GM12878 (cell line): ENCODE measurements at regions not wholly inside any gene's neighbourhood (a gene's known extent, or its start where the extent isn't known, plus 50 kb on each side); places are given as distances from the start of the nearest gene placed in this dataset.
A peak's percentile ranks its signal among the peaks of the same experiment; 100 is the strongest.

Source experiments
- ATAC-seq: fragments of 200-7000 bp; cut with Tn5 transposase; 3 replicates; pipeline ENCODE4 v1.9.1; 2020; ENCODE audit warnings: mild to moderate bottlenecking, moderate library complexity
- BruUV-seq: library from RNA; stranded (reverse); fragments of 400-500 nt; replicated peaks from 2 replicates; lab custom pipeline; 2021; lab: Mats Ljungman, UMichigan
- CTCF ChIA-PET: fragments of 300-600 bp; sonication (Branson Sonifier 250); formaldehyde crosslinking; extraction: SDS; loops from one replicate; lab custom pipeline; 2021; ENCODE audit warnings: inconsistent platforms; lab: Yijun Ruan, JAX
- POLR2A ChIA-PET: fragments of 350-600 bp; formaldehyde crosslinking; extraction: SDS; loops from one replicate; lab custom pipeline; 2021; ENCODE audit warnings: inconsistent platforms; lab: Charles Lee
- RAD21 ChIA-PET: fragments of 300-600 bp; sonication (Branson Sonifier 250); formaldehyde crosslinking; loops from one replicate; lab custom pipeline; 2023; ENCODE audit warnings: antibody characterized with exemption; ENCODE audit not compliant: unreplicated experiment; lab: Charles Lee
- SMC1A ChIA-PET: fragments of 300-600 bp; sonication (Branson Sonifier 250); formaldehyde crosslinking; loops from one replicate; lab custom pipeline; 2023; ENCODE audit not compliant: unreplicated experiment, uncharacterized antibody; lab: Charles Lee
- DNase-seq: peaks from one replicate; pipeline ENCODE4 v3.0.0-alpha.2; 2011; ENCODE audit warnings: low read depth, low spot score
- FAIRE-seq: peaks from 3 replicates; lab custom pipeline; 2011; peaks lifted over from hg19 to GRCh38; lab: Jason Lieb, UNC
- H2AFZ ChIP-seq: 2 replicates; pipeline ENCODE4 v1.6.0; 2011; ENCODE audit warnings: low read depth, low read length, control low read depth; ENCODE audit not compliant: control insufficient read depth
- H3K27ac ChIP-seq: 2 replicates; pipeline ENCODE4 v1.5.1; 2011; ENCODE audit warnings: control low read depth; ENCODE audit not compliant: control insufficient read depth, insufficient read depth
- H3K27me3 ChIP-seq, 2 experiments: replicated peaks in 1 of 2; 2 replicates each; pipeline versions ENCODE4 v1.6.0 to v1.6.1; 2011; ENCODE audit warnings: low read length in 1 of 2; ENCODE audit not compliant: control insufficient read depth in 2 of 2, insufficient read depth in 2 of 2
- H3K36me3 ChIP-seq, 2 experiments: 2 replicates each; pipeline ENCODE4 v1.5.1; 2011; ENCODE audit warnings: low read length in 1 of 2; ENCODE audit not compliant: control insufficient read depth in 2 of 2, insufficient read depth in 2 of 2
- H3K4me1 ChIP-seq: 2 replicates; pipeline ENCODE4 v1.6.1; 2011; ENCODE audit warnings: mild to moderate bottlenecking, low read length, moderate library complexity, mixed read lengths; ENCODE audit not compliant: control insufficient read depth, insufficient read depth
- H3K4me2 ChIP-seq: 2 replicates; pipeline ENCODE4 v1.6.0; 2011; ENCODE audit warnings: control low read depth; ENCODE audit not compliant: control insufficient read depth, insufficient read depth
- H3K4me3 ChIP-seq: fragments of 200-600 bp; sonication (generic); 2 replicates; pipeline ENCODE4 v1.5.1; 2016
- H3K79me2 ChIP-seq: 2 replicates; pipeline ENCODE4 v1.6.0; 2011; ENCODE audit warnings: low read length; ENCODE audit not compliant: control insufficient read depth, insufficient read depth
- H3K9ac ChIP-seq: 2 replicates; pipeline ENCODE4 v1.8.0; 2011; ENCODE audit warnings: low read length, control low read depth, mixed read lengths; ENCODE audit not compliant: control insufficient read depth, insufficient read depth
- H3K9me3 ChIP-seq: replicated peaks from 3 replicates; pipeline ENCODE4 v1.5.1; 2011; ENCODE audit warnings: mild to moderate bottlenecking, low read length; ENCODE audit not compliant: control insufficient read depth, insufficient read depth
- H4K20me1 ChIP-seq: 2 replicates; pipeline ENCODE4 v1.6.0; 2011; ENCODE audit not compliant: control insufficient read depth, insufficient read depth
- ASH2L ChIP-seq: fragments of 300-600, 200-600 bp; sonication (generic); IDR thresholded peaks from 2 replicates; pipeline ENCODE4 v1.6.1; 2017; ENCODE audit warnings: low read depth, mild to moderate bottlenecking, borderline replicate concordance
- BHLHE40 ChIP-seq, 2 experiments: fragments of 450-650 bp in 1 of 2; IDR thresholded peaks; 2 replicates each; pipeline ENCODE4 v1.6.1; 2011 to 2017; ENCODE audit warnings: low read depth in 2 of 2, borderline replicate concordance in 1 of 2, improper control_type of control experiment in 1 of 2, low read length in 1 of 2, mild to moderate bottlenecking in 1 of 2
- CUX1 ChIP-seq: IDR thresholded peaks from 2 replicates; pipeline ENCODE4 v1.6.1; 2012; ENCODE audit warnings: improper control_type of control experiment, low read depth, low read length; ENCODE audit not compliant: insufficient replicate concordance
- EED ChIP-seq: sonication (generic); IDR thresholded peaks from 2 replicates; pipeline ENCODE4 v1.6.1; 2016; ENCODE audit warnings: antibody characterized with exemption, low read depth
- FOXM1 ChIP-seq: IDR thresholded peaks from 2 replicates; pipeline ENCODE4 v1.6.1; 2012; ENCODE audit warnings: low read depth, mild to moderate bottlenecking, inconsistent platforms, low read length, moderate library complexity
- MYC ChIP-seq: IDR thresholded peaks from 2 replicates; pipeline ENCODE4 v1.6.1; 2011; ENCODE audit warnings: mild to moderate bottlenecking, low read length, moderate library complexity, inconsistent platforms; ENCODE audit not compliant: insufficient read depth, insufficient replicate concordance, insufficient read length, severe bottlenecking
- NBN ChIP-seq: fragments of 450-650 bp; IDR thresholded peaks from 2 replicates; pipeline ENCODE4 v1.6.1; 2016
- NFXL1 ChIP-seq: fragments of 450-650 bp; IDR thresholded peaks from 2 replicates; pipeline ENCODE4 v1.6.1; 2017; ENCODE audit warnings: antibody characterized with exemption, mild to moderate bottlenecking, borderline replicate concordance
- NRF1 ChIP-seq: conservative IDR thresholded peaks from 2 replicates; pipeline ENCODE4 v1.6.1; 2011; ENCODE audit warnings: mild to moderate bottlenecking, low read depth, low read length, improper control_type of control experiment
- POU2F2 ChIP-seq: IDR thresholded peaks from 3 replicates; pipeline ENCODE4 v1.6.1; 2011; ENCODE audit warnings: low read depth, mild to moderate bottlenecking, low read length, borderline replicate concordance
- SPI1 ChIP-seq: IDR thresholded peaks from 2 replicates; pipeline ENCODE4 v1.6.1; 2011; ENCODE audit warnings: low read depth, mild to moderate bottlenecking, low read length, moderate library complexity, borderline replicate concordance; ENCODE audit not compliant: insufficient read depth
- SREBF1 ChIP-seq: IDR thresholded peaks from 2 replicates; pipeline ENCODE4 v1.6.1; 2012; ENCODE audit warnings: mild to moderate bottlenecking, low read length
- ZSCAN29 ChIP-seq: fragments of 450-650 bp; IDR thresholded peaks from 2 replicates; pipeline ENCODE4 v1.6.1; 2017; ENCODE audit warnings: mild to moderate bottlenecking, moderate library complexity
- WGBS: methylation state at CpG from one replicate; pipeline ENCODE4 v1.1.6; 2016; ENCODE audit warnings: low lambda C conversion rate; ENCODE audit not compliant: insufficient replicate concordance, insufficient coverage; ENCODE audit errors: missing lambda C conversion rate; 5-methylcytosine and 5-hydroxymethylcytosine counted together
- in situ Hi-C: fragments of 300-500 bp; cut with MboI; formaldehyde crosslinking; loops from 9 replicates; pipeline ENCODE4 v1.14.3; 2018; ENCODE audit warnings: mixed read lengths
- intact Hi-C: fragments of 100-400 bp; cut with micrococcal nuclease; formaldehyde crosslinking; loops from one replicate; pipeline ENCODE4 v1.14.2; 2022; ENCODE audit not compliant: unreplicated experiment
- TF ChIP-seq, protein P1 (sequence below): fragments of 450-650 bp; IDR thresholded peaks from 2 replicates; pipeline ENCODE4 v1.6.1; 2016; ENCODE audit warnings: mild to moderate bottlenecking
- TF ChIP-seq, protein P2 (sequence below): IDR thresholded peaks from 2 replicates; pipeline ENCODE4 v1.6.1; 2012; ENCODE audit warnings: mild to moderate bottlenecking, low read depth, low read length

DNA sequence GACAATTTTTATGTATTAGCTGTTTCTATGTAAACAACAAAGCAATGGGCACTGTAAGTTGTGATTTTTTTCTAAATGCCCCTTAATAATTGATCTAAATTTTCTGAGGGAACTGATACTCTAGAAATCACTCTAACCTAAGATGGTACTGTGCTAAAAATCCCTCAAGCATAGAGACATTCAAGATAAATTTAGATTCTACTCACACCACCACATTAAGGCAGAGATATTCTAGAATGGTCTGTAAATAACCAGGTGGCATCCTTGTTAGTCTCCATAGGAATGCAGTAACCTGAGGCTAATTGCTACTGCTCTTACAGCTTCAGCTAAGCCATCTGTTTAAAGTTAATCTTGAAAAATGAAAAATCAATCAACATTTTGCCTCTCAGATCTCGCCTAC is 87.3 kb downstream of the SLC41A2 start:
- DNase-seq (peak; percentile 50), FAIRE-seq (no peak), ATAC-seq (peak; percentile 96)
- SMC1A ChIA-PET: interaction anchor here (1.1 to 2.7 kb wide), 6 partner anchors 9 to 489 kb away, joined by 3 to 17 read pairs (median 4); no protein-coding TSS in a partner anchor
- H3K27ac ChIP-seq: no peak overlapping the region
- H3K27me3 ChIP-seq: no peaks in the 10 kb centered on the region
- in situ Hi-C loops (no loop called here), intact Hi-C loops (loop anchor here (10.0 kb wide), 1 partner anchor 406 kb away; no protein-coding TSS in a partner anchor)
- CTCF ChIA-PET: interaction anchor here (1.5 to 2.2 kb wide), 2 partner anchors 81 to 182 kb away, joined by 3 to 6 read pairs; no protein-coding TSS in a partner anchor
- H3K36me3 ChIP-seq: no peaks in the 10 kb centered on the region
- POLR2A ChIA-PET: no interaction called here
- peaks cover 15% of the 10 kb centered on the region for H3K4me1 ChIP-seq
- no peaks in the 10 kb centered on the region for H4K20me1 ChIP-seq
- BruUV-seq: no TSS peak
- 0% methylated on average over 1 of the region's 1 CpG for WGBS
- H3K79me2 ChIP-seq: no peaks in the 10 kb centered on the region
- peaks cover 3% of the 10 kb centered on the region; the same call in 2 of the 3 replicates for H3K9me3 ChIP-seq
- RAD21 ChIA-PET: interaction anchor here (0.8 to 2.9 kb wide), 4 partner anchors 58 to 489 kb away, joined by 3 to 11 read pairs (median 6); no protein-coding TSS in a partner anchor
- H3K4me2 ChIP-seq: peak overlapping the region; percentile 27
- H3K9ac ChIP-seq: no peak overlapping the region
- H3K4me3 ChIP-seq: no peak overlapping the region
- no peak overlapping the region for H2AFZ ChIP-seq
- TF ChIP-seq ASH2L (no peak), SPI1 (peak; percentile 47), NFXL1 (no peak), MYC (no peak), BHLHE40 (IDR thresholded peaks at IDR 0.05; ENCODE audit: borderline replicate concordance in 1 of 2, low read depth in 2 of 2, low read length in 1 of 2) (0 out of 4 replicates have a peak, but pooled peaks of 1 of the 2 experiments have one; percentile 11), FOXM1 (no peak), POU2F2 (no peak), NRF1 (no peak), ZSCAN29 (no peak), EED (peak; percentile 23; the same call in 1 of the 2 replicates), SREBF1 (no peak), NBN (no peak), CUX1 (no peak)
- TF ChIP-seq, protein P1, sequence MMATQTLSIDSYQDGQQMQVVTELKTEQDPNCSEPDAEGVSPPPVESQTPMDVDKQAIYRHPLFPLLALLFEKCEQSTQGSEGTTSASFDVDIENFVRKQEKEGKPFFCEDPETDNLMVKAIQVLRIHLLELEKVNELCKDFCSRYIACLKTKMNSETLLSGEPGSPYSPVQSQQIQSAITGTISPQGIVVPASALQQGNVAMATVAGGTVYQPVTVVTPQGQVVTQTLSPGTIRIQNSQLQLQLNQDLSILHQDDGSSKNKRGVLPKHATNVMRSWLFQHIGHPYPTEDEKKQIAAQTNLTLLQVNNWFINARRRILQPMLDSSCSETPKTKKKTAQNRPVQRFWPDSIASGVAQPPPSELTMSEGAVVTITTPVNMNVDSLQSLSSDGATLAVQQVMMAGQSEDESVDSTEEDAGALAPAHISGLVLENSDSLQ: no peak
- TF ChIP-seq, protein P2, sequence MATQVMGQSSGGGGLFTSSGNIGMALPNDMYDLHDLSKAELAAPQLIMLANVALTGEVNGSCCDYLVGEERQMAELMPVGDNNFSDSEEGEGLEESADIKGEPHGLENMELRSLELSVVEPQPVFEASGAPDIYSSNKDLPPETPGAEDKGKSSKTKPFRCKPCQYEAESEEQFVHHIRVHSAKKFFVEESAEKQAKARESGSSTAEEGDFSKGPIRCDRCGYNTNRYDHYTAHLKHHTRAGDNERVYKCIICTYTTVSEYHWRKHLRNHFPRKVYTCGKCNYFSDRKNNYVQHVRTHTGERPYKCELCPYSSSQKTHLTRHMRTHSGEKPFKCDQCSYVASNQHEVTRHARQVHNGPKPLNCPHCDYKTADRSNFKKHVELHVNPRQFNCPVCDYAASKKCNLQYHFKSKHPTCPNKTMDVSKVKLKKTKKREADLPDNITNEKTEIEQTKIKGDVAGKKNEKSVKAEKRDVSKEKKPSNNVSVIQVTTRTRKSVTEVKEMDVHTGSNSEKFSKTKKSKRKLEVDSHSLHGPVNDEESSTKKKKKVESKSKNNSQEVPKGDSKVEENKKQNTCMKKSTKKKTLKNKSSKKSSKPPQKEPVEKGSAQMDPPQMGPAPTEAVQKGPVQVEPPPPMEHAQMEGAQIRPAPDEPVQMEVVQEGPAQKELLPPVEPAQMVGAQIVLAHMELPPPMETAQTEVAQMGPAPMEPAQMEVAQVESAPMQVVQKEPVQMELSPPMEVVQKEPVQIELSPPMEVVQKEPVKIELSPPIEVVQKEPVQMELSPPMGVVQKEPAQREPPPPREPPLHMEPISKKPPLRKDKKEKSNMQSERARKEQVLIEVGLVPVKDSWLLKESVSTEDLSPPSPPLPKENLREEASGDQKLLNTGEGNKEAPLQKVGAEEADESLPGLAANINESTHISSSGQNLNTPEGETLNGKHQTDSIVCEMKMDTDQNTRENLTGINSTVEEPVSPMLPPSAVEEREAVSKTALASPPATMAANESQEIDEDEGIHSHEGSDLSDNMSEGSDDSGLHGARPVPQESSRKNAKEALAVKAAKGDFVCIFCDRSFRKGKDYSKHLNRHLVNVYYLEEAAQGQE: no peak
